ENCODE measurements at regions not wholly inside any gene's neighbourhood (a gene's known extent, or its start where the extent isn't known, plus 50 kb on each side); places are given as distances from the start of the nearest gene placed in this dataset.

DNA sequence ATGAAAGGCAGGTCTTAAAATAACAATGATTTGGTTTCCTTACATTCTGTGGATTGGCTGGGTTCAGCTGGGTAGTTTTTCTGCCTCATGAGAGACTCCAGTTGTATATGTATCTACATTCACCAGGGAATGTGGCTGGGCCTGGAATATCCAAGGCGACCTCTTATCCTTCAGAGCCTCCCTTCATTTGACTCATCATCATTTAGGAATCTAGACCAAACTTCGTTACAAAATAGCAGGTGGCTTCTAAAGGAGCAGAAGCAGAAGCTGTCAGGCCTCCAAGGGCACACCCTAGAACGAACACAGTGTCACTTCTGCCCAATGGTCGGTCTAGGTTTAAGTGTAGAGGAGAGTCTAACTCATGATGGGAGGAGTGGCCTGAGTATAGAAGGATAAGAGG is 204.2 kb downstream of the EN1 start:
- Mint-ChIP-seq H3K27me3 (ENCODE audit: low read depth, unreplicated experiment) (peaks cover 5% of the 10 kb centered on the region), H3K4me1 (ENCODE audit: low read depth, unreplicated experiment) (peaks cover 16% of the 10 kb centered on the region), H3K36me3 (ENCODE audit: low read depth, unreplicated experiment) (no peaks in the 10 kb centered on the region), H3K9me3 (ENCODE audit: unreplicated experiment) (no peaks in the 10 kb centered on the region), H3K27ac (ENCODE audit: unreplicated experiment) (no peak overlapping the region), H3K4me3 (ENCODE audit: unreplicated experiment) (no peak overlapping the region)
- Histone ChIP-seq H3K9ac (ENCODE audit: low read length) (no peak overlapping the region), H3K27me3 (ENCODE audit: insufficient read depth, low read length) (no peaks in the 10 kb centered on the region), H3K4me3 (ENCODE audit: insufficient read depth, low read depth, low read length) (no peak overlapping the region), H3K4me1 (ENCODE audit: insufficient read depth, low read length) (no peaks in the 10 kb centered on the region), H3K9me3 (ENCODE audit: insufficient read depth, low read depth, low read length) (no peaks in the 10 kb centered on the region), H3K36me3 (ENCODE audit: insufficient read depth, low read length) (no peaks in the 10 kb centered on the region), H2AFZ (ENCODE audit: low read depth, low read length) (no peak overlapping the region), H3K79me2 (ENCODE audit: insufficient read depth, low read length) (no peaks in the 10 kb centered on the region), H3K4me2 (ENCODE audit: low read length) (no peak overlapping the region), H4K20me1 (ENCODE audit: insufficient read depth, low read length) (no peaks in the 10 kb centered on the region), H3K27ac (ENCODE audit: low read depth, low read length) (no peak overlapping the region)
- no peak for FAIRE-seq
- DNase-seq (ENCODE audit: low read depth), result peak; percentile 49
- TF ChIP-seq EZH2 (IDR thresholded peaks at IDR 0.05; ENCODE audit: insufficient read depth, low read length), result no peak
- TF ChIP-seq, protein P1, sequence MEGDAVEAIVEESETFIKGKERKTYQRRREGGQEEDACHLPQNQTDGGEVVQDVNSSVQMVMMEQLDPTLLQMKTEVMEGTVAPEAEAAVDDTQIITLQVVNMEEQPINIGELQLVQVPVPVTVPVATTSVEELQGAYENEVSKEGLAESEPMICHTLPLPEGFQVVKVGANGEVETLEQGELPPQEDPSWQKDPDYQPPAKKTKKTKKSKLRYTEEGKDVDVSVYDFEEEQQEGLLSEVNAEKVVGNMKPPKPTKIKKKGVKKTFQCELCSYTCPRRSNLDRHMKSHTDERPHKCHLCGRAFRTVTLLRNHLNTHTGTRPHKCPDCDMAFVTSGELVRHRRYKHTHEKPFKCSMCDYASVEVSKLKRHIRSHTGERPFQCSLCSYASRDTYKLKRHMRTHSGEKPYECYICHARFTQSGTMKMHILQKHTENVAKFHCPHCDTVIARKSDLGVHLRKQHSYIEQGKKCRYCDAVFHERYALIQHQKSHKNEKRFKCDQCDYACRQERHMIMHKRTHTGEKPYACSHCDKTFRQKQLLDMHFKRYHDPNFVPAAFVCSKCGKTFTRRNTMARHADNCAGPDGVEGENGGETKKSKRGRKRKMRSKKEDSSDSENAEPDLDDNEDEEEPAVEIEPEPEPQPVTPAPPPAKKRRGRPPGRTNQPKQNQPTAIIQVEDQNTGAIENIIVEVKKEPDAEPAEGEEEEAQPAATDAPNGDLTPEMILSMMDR (IDR thresholded peaks at IDR 0.05; ENCODE audit: insufficient read depth, low read depth, low read length), result no peak

DNA sequence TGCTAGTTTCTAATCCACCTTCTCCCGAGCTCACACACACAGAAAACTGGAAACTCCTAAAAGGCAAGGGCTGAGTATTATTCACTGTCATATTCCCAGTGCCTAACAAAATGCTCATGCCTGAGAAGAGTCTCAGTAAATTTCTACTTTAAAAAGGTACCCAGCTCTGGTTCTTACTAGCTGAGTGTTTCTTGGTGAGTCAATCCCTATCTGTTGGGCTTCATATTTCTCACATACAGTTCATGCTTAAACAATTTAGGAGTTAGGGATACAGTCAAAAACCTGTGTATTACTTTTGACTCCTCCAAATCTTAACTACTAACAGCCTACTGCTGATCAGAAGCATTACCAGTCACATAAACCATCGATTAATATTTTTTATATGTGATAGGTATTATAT is 204.9 kb downstream of the EN1 start:
- no peak overlapping the region for H2AFZ ChIP-seq (ENCODE audit: low read depth, low read length)
- H3K27ac ChIP-seq (ENCODE audit: low read depth, low read length), result no peak overlapping the region
- no peaks in the 10 kb centered on the region for H3K27me3 ChIP-seq (ENCODE audit: insufficient read depth, low read length)
- Mint-ChIP-seq H3K4me1 (ENCODE audit: low read depth, unreplicated experiment) (peaks cover 16% of the 10 kb centered on the region), H3K27me3 (ENCODE audit: low read depth, unreplicated experiment) (peaks cover 5% of the 10 kb centered on the region), H3K36me3 (ENCODE audit: low read depth, unreplicated experiment) (no peaks in the 10 kb centered on the region), H3K9me3 (ENCODE audit: unreplicated experiment) (no peaks in the 10 kb centered on the region), H3K4me3 (ENCODE audit: unreplicated experiment) (no peak overlapping the region), H3K27ac (ENCODE audit: unreplicated experiment) (no peak overlapping the region)
- H3K36me3 ChIP-seq (ENCODE audit: insufficient read depth, low read length), result no peaks in the 10 kb centered on the region
- H3K79me2 ChIP-seq (ENCODE audit: insufficient read depth, low read length), result no peaks in the 10 kb centered on the region
- peak; percentile 20 for DNase-seq (ENCODE audit: low read depth)
- FAIRE-seq, result no peak
- no peak overlapping the region for H3K4me3 ChIP-seq (ENCODE audit: insufficient read depth, low read depth, low read length)
- H3K4me2 ChIP-seq (ENCODE audit: low read length), result no peak overlapping the region
- H3K9me3 ChIP-seq (ENCODE audit: insufficient read depth, low read depth, low read length), result no peaks in the 10 kb centered on the region
- H3K4me1 ChIP-seq (ENCODE audit: insufficient read depth, low read length), result no peaks in the 10 kb centered on the region
- TF ChIP-seq EZH2 (IDR thresholded peaks at IDR 0.05; ENCODE audit: insufficient read depth, low read length), result no peak
- TF ChIP-seq, protein P1 (IDR thresholded peaks at IDR 0.05; ENCODE audit: insufficient read depth, low read depth, low read length), result no peak
- no peak overlapping the region for H3K9ac ChIP-seq (ENCODE audit: low read length)
- H4K20me1 ChIP-seq (ENCODE audit: insufficient read depth, low read length), result no peaks in the 10 kb centered on the region

DNA sequence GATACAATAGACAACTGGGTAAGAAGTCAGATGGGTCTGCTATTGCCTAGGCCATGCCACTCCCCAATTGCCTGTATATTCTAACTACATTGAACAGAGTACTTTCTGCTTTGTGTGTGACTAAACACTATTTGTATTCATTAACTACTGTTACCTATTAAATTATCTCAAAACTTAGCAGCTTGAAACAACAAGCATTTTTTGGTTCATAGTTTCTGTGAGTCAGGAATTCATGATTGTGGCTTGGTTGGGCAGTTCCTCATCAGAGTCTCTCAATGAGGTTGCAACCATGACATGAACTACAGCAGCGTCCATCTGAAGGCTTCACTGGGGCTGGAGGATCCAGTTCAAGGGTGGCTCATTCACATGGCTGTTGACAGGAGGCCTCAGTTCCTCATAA is 205.7 kb downstream of the EN1 start:
- FAIRE-seq, result no peak
- Histone ChIP-seq H3K27ac (ENCODE audit: low read depth, low read length) (no peak overlapping the region), H3K4me1 (ENCODE audit: insufficient read depth, low read length) (no peaks in the 10 kb centered on the region), H3K4me2 (ENCODE audit: low read length) (no peak overlapping the region), H3K4me3 (ENCODE audit: insufficient read depth, low read depth, low read length) (no peak overlapping the region), H3K9me3 (ENCODE audit: insufficient read depth, low read depth, low read length) (no peaks in the 10 kb centered on the region), H4K20me1 (ENCODE audit: insufficient read depth, low read length) (no peaks in the 10 kb centered on the region), H3K36me3 (ENCODE audit: insufficient read depth, low read length) (no peaks in the 10 kb centered on the region), H2AFZ (ENCODE audit: low read depth, low read length) (no peak overlapping the region), H3K27me3 (ENCODE audit: insufficient read depth, low read length) (no peaks in the 10 kb centered on the region), H3K9ac (ENCODE audit: low read length) (no peak overlapping the region), H3K79me2 (ENCODE audit: insufficient read depth, low read length) (no peaks in the 10 kb centered on the region)
- H3K4me1 Mint-ChIP-seq (ENCODE audit: low read depth, unreplicated experiment), result peaks cover 16% of the 10 kb centered on the region
- no peak overlapping the region for H3K4me3 Mint-ChIP-seq (ENCODE audit: unreplicated experiment)
- H3K9me3 Mint-ChIP-seq (ENCODE audit: unreplicated experiment), result peaks cover 2% of the 10 kb centered on the region
- TF ChIP-seq, protein P1 (IDR thresholded peaks at IDR 0.05; ENCODE audit: insufficient read depth, low read depth, low read length), result no peak
- no peak for TF ChIP-seq EZH2 (IDR thresholded peaks at IDR 0.05; ENCODE audit: insufficient read depth, low read length)
- peak; percentile 28 for DNase-seq (ENCODE audit: low read depth)
- H3K27me3 Mint-ChIP-seq (ENCODE audit: low read depth, unreplicated experiment), result peaks cover 5% of the 10 kb centered on the region
- H3K36me3 Mint-ChIP-seq (ENCODE audit: low read depth, unreplicated experiment), result no peaks in the 10 kb centered on the region
- H3K27ac Mint-ChIP-seq (ENCODE audit: unreplicated experiment), result no peak overlapping the region
